Hepatocyte (in vitro differentiated cells): ENCODE measurements at regions not wholly inside any gene's neighbourhood (a gene's known extent, or its start where the extent isn't known, plus 50 kb on each side); places are given as distances from the start of the nearest gene placed in this dataset.

Experiments
- CTCF ChIP-seq: fragments of 200-600 bp; sonication (generic); IDR thresholded peaks from 2 replicates; pipeline ENCODE4 v1.5.1; 2016; ENCODE audit warnings: antibody characterized with exemption, mild to moderate bottlenecking; ENCODE audit not compliant: poor library complexity
- EZH2 ChIP-seq: fragments of 200-600 bp; sonication (generic); IDR thresholded peaks from 2 replicates; pipeline ENCODE4 v1.6.1; 2016; ENCODE audit warnings: antibody characterized with exemption, mild to moderate bottlenecking, borderline replicate concordance
- EZH2phosphoT487 ChIP-seq: fragments of 200-600 bp; sonication (generic); IDR thresholded peaks from one replicate; pipeline ENCODE4 v1.6.1; 2018; ENCODE audit warnings: antibody characterized with exemption, mild to moderate bottlenecking, low read depth, moderate library complexity; ENCODE audit not compliant: unreplicated experiment, severe bottlenecking

DNA sequence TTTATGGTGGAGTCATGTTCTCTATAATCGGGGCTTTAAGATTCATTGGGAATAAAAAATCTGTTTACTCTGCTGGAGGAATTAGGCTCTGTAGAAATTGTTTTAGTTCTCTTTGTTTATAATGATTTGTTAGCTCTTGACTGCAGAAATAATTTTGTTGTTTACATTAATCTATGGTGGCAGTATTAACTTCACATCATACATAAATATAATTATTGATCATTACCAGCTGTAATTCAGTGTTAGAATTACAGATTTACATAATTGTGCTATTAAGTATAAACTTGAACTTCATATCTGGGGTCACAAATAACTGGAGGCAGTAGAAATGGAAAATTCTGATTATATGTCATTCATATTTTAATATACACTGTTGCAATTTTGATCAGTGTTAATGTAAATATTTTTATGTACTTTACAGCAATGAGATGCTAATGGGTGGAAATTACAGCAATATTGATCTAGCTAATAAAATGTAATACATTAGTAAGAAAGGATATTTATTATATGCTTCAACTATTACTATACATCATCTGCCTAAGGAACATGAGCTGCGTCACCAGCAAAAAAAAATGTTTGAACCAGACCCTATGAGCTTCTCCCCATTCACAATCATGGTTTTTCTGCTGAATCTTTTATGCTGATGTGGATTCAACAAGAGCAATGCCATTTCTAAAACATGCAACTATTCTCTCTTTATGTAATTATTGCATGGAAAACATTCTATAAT is 846.6 kb downstream of the NR2F1-AS1 start:
- TF ChIP-seq CTCF (no peak), EZH2 (no peak), EZH2phosphoT487 (no peak)
